ENCODE measurements at regions not wholly inside any gene's neighbourhood (a gene's known extent, or its start where the extent isn't known, plus 50 kb on each side); places are given as distances from the start of the nearest gene placed in this dataset.
A peak's percentile ranks its signal among the peaks of the same experiment; 100 is the strongest.

DNA sequence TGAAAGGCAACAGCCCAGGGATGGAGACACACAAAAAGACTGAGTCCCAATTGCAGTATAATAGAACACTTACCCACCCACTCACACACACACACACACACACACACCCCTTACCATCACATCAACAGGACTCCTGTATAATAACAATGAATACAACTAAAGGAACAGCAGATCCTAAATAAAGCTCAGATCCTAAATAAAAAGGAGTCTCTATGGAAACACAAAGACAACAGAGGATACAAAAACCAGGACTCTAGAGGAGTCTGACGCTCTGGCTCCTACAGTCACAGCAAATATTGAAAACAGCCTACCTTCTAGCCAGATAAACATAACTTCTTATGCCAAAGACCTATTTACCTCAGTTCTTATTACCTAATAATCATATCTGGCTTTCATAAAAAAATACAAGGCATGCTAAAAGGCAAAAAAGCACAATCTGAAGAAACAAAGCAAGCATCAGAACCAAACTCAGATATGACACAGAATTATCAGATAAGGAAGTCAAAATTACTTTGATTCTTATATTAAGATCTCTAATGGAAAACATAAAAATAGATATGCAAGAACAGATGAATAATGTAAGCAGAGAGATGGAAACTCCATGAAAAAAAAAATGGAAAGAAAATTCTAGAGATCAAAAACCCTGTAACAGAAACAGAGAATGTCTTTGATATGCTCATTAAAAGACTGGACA is 134.9 kb downstream of the MMUT start:
- Mint-ChIP-seq H3K27me3 (ENCODE audit: low read depth) (no peaks in the 10 kb centered on the region), H3K4me3 (ENCODE audit: unreplicated experiment) (no peak overlapping the region), H3K36me3 (ENCODE audit: low read depth) (no peaks in the 10 kb centered on the region), H3K4me1 (ENCODE audit: low read depth) (peaks cover 31% of the 10 kb centered on the region), H3K9me3 (ENCODE audit: low read depth) (peaks cover 8% of the 10 kb centered on the region), H3K27ac (ENCODE audit: unreplicated experiment) (peak overlapping the region; percentile 50)
- TF ChIP-seq, protein P1, sequence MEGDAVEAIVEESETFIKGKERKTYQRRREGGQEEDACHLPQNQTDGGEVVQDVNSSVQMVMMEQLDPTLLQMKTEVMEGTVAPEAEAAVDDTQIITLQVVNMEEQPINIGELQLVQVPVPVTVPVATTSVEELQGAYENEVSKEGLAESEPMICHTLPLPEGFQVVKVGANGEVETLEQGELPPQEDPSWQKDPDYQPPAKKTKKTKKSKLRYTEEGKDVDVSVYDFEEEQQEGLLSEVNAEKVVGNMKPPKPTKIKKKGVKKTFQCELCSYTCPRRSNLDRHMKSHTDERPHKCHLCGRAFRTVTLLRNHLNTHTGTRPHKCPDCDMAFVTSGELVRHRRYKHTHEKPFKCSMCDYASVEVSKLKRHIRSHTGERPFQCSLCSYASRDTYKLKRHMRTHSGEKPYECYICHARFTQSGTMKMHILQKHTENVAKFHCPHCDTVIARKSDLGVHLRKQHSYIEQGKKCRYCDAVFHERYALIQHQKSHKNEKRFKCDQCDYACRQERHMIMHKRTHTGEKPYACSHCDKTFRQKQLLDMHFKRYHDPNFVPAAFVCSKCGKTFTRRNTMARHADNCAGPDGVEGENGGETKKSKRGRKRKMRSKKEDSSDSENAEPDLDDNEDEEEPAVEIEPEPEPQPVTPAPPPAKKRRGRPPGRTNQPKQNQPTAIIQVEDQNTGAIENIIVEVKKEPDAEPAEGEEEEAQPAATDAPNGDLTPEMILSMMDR (IDR thresholded peaks at IDR 0.05), result no peak
- no peak for DNase-seq (ENCODE audit: low spot score)

DNA sequence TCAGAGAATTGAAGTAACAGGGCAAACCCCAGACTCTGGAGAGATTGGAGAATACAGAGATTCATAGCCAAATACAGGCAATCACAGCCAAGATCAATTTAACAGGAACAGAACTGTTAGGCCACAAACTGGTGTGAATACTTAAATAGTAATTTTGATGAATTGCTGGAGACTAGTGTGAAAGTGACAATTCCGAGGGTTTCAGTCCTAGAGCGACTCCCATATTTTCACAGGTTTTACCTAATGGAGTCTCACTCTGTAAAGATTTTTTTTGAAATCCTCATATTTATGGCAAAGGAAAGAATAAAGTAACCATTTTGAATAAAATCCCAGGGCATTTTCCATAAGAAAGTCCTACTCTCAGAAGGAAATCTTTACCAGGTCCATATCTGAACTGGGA is 135.5 kb downstream of the MMUT start:
- Mint-ChIP-seq H3K4me1 (ENCODE audit: low read depth) (peaks cover 31% of the 10 kb centered on the region), H3K36me3 (ENCODE audit: low read depth) (no peaks in the 10 kb centered on the region), H3K9me3 (ENCODE audit: low read depth) (peaks cover 8% of the 10 kb centered on the region), H3K27me3 (ENCODE audit: low read depth) (no peaks in the 10 kb centered on the region), H3K27ac (ENCODE audit: unreplicated experiment) (no peak overlapping the region), H3K4me3 (ENCODE audit: unreplicated experiment) (no peak overlapping the region)
- TF ChIP-seq, protein P1 (IDR thresholded peaks at IDR 0.05), result no peak
- no peak for DNase-seq (ENCODE audit: low spot score)

DNA sequence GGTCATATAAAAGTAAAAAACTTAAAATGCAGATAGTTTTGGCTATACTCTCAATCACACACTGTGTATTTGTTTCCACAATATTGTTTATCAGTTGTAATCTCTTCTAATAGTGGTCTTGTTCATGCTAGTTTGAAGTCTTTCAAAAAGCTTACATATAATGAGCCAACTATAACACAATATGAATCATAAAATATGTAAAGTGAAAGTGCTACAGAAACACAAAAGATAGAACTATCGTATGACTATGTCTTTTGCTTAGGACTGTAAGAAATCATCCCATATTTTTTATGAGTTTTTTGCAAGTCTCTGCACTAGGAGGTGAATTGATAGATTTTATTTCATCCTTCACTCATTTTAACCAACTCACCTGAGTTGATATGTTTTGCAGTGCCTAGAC is 136.0 kb downstream of the MMUT start:
- TF ChIP-seq, protein P1 (IDR thresholded peaks at IDR 0.05), result no peak
- Mint-ChIP-seq H3K36me3 (ENCODE audit: low read depth) (no peaks in the 10 kb centered on the region), H3K4me1 (ENCODE audit: low read depth) (peaks cover 31% of the 10 kb centered on the region), H3K4me3 (ENCODE audit: unreplicated experiment) (no peak overlapping the region), H3K9me3 (ENCODE audit: low read depth) (peaks cover 8% of the 10 kb centered on the region), H3K27me3 (ENCODE audit: low read depth) (no peaks in the 10 kb centered on the region), H3K27ac (ENCODE audit: unreplicated experiment) (no peak overlapping the region)
- no peak for DNase-seq (ENCODE audit: low spot score)

DNA sequence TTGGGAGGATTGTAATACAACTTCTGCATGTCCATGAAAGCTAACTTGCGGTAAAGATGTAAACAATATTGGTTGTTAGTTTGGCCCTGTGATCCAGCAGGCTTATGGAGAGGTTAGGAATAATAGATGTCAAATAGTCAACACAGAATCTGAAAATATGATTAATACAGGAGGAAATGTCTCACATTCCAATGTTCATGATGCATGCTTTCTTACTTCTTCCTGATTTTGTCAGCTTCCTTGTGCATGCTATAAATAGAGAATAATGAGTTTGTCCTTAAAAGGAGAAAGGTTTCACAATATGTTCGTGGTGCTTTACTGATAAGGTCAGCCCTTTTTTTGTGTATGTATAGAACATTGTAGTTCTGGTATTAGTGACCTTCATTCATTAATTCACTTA is 136.7 kb downstream of the MMUT start:
- Mint-ChIP-seq H3K9me3 (ENCODE audit: low read depth) (peaks cover 8% of the 10 kb centered on the region), H3K27me3 (ENCODE audit: low read depth) (no peaks in the 10 kb centered on the region), H3K36me3 (ENCODE audit: low read depth) (no peaks in the 10 kb centered on the region), H3K4me3 (ENCODE audit: unreplicated experiment) (no peak overlapping the region), H3K27ac (ENCODE audit: unreplicated experiment) (peak overlapping the region; percentile 68), H3K4me1 (ENCODE audit: low read depth) (peaks cover 31% of the 10 kb centered on the region)
- TF ChIP-seq, protein P1 (IDR thresholded peaks at IDR 0.05), result no peak
- no peak for DNase-seq (ENCODE audit: low spot score)

DNA sequence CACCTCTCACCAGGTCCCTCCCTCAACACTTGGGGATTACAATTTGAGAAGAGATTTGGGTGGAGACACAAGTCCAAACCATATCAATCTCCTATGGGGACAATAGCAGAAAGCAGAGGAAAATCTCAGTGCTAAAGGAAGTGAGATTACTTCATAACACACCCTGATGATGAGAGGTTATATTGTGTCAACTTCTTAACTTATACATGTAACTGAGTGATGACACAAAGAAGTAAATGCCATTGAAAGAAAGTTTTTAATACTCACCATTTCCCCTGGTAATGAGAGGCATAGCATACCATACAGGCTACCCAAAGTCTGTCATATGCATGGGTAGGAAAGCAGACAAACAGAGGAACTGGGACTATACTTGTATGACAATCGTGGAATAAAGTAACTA is 137.2 kb downstream of the MMUT start:
- TF ChIP-seq, protein P1 (IDR thresholded peaks at IDR 0.05), result no peak
- H3K27ac Mint-ChIP-seq (ENCODE audit: unreplicated experiment), result peak overlapping the region; percentile 68
- peaks cover 31% of the 10 kb centered on the region for H3K4me1 Mint-ChIP-seq (ENCODE audit: low read depth)
- no peaks in the 10 kb centered on the region for H3K36me3 Mint-ChIP-seq (ENCODE audit: low read depth)
- H3K27me3 Mint-ChIP-seq (ENCODE audit: low read depth), result no peaks in the 10 kb centered on the region
- H3K9me3 Mint-ChIP-seq (ENCODE audit: low read depth), result peaks cover 8% of the 10 kb centered on the region
- DNase-seq (ENCODE audit: low spot score), result no peak
- H3K4me3 Mint-ChIP-seq (ENCODE audit: unreplicated experiment), result no peak overlapping the region

All from chondrocyte (in vitro differentiated cells).